SK-N-SH (cell line): ENCODE measurements at regions not wholly inside any gene's neighbourhood (a gene's known extent, or its start where the extent isn't known, plus 50 kb on each side); places are given as distances from the start of the nearest gene placed in this dataset.

Source experiments
- CTCF ChIA-PET: fragments of 300-600, 350-600 bp; formaldehyde crosslinking; extraction: SDS; loops from one replicate; lab custom pipeline; 2021; lab: Yijun Ruan, JAX
- POLR2A ChIA-PET: fragments of 350-600 bp; sonication (Branson Sonifier 250); formaldehyde crosslinking; extraction: SDS; loops from one replicate; lab custom pipeline; 2020; ENCODE audit warnings: antibody characterized with exemption, inconsistent platforms; lab: Yijun Ruan, JAX
- DNase-seq: peaks from one replicate; pipeline ENCODE4 v3.0.0; 2012
- H2AFZ ChIP-seq: fragments of 200-600 bp; sonication (generic); 2 replicates; pipeline ENCODE4 v1.8.1; 2016; ENCODE audit warnings: antibody characterized with exemption, mild to moderate bottlenecking, low read depth
- H3F3A ChIP-seq: fragments of 200-600 bp; sonication (generic); replicated peaks from 2 replicates; pipeline ENCODE3; 2016; ENCODE audit warnings: antibody characterized with exemption, mild to moderate bottlenecking; ENCODE audit not compliant: insufficient read depth
- H3K27ac ChIP-seq, 2 experiments: fragments of 200-500 bp in 1 of 2; fragments of 200-600 bp in 1 of 2; sonication (Bioruptor generic) in 1 of 2; sonication (generic), shearing (Covaris generic) in 1 of 2; 2 replicates each; pipeline versions ENCODE4 v1.5.1 to v1.6.1; 2014 to 2016; ENCODE audit warnings: low read depth in 2 of 2, inconsistent platforms in 1 of 2, low read length in 1 of 2, mild to moderate bottlenecking in 1 of 2, mixed read lengths in 1 of 2
- H3K27me3 ChIP-seq: fragments of 200-600 bp; sonication (generic), shearing (Covaris generic); 2 replicates; pipeline ENCODE4 v1.6.1; 2016; ENCODE audit warnings: mixed run types; ENCODE audit not compliant: insufficient read depth
- H3K36me3 ChIP-seq, 2 experiments: fragments of 200-500 bp in 1 of 2; fragments of 200-600 bp in 1 of 2; sonication (Bioruptor generic) in 1 of 2; sonication (generic) in 1 of 2; replicated peaks in 1 of 2; 2 replicates each; pipeline versions ENCODE3 to v1.5.1; 2014 to 2016; ENCODE audit warnings: low read length in 1 of 2, mild to moderate bottlenecking in 1 of 2; ENCODE audit not compliant: insufficient read depth in 2 of 2, control insufficient read depth in 1 of 2
- H3K4me1 ChIP-seq, 2 experiments: fragments of 200-500 bp in 1 of 2; fragments of 200-600 bp in 1 of 2; sonication (Bioruptor generic) in 1 of 2; sonication (generic), shearing (Covaris generic) in 1 of 2; 2 replicates each; pipeline versions ENCODE4 v1.5.1 to v1.6.1; 2014 to 2016; ENCODE audit warnings: low read depth in 1 of 2, low read length in 1 of 2, mixed run types in 1 of 2; ENCODE audit not compliant: insufficient read depth in 2 of 2, control insufficient read depth in 1 of 2
- H3K4me2 ChIP-seq: fragments of 200-600 bp; sonication (generic), shearing (Covaris generic); 2 replicates; pipeline ENCODE4 v1.6.1; 2017; ENCODE audit warnings: mixed run types
- H3K4me3 ChIP-seq, 2 experiments: fragments of 200-500 bp in 1 of 2; fragments of 200-600 bp in 1 of 2; sonication (Bioruptor generic) in 1 of 2; sonication (generic), shearing (Covaris generic) in 1 of 2; 2 replicates each; pipeline versions ENCODE4 v1.5.1 to v1.8.1; 2014 to 2016; ENCODE audit warnings: low read depth in 2 of 2, inconsistent platforms in 1 of 2, low read length in 1 of 2, mild to moderate bottlenecking in 1 of 2, mixed read lengths in 1 of 2, moderate library complexity in 1 of 2
- H3K79me2 ChIP-seq: fragments of 200-600 bp; sonication (generic); 2 replicates; pipeline ENCODE4 v1.8.1; 2017; ENCODE audit warnings: mild to moderate bottlenecking; ENCODE audit not compliant: insufficient read depth
- H3K9ac ChIP-seq: fragments of 200-600 bp; sonication (generic); 2 replicates; pipeline ENCODE4 v1.6.1; 2017; ENCODE audit warnings: mixed run types
- H3K9me2 ChIP-seq: fragments of 200-600 bp; sonication (generic); 2 replicates; pipeline ENCODE4 v1.6.1; 2017; ENCODE audit warnings: mixed run types
- H3K9me3 ChIP-seq: fragments of 200-600 bp; sonication (generic); 2 replicates; pipeline ENCODE4 v1.6.1; 2017; ENCODE audit warnings: mixed run types, mild to moderate bottlenecking, moderate library complexity
- H4K20me1 ChIP-seq: fragments of 200-600 bp; sonication (generic); 2 replicates; pipeline ENCODE4 v1.6.1; 2017; ENCODE audit warnings: mild to moderate bottlenecking, mixed run types; ENCODE audit not compliant: insufficient read depth
- CHD2 ChIP-seq: fragments of 150-350 bp; IDR thresholded peaks from 2 replicates; pipeline ENCODE4 v1.6.1; 2018; ENCODE audit warnings: low read length; ENCODE audit not compliant: partially characterized antibody
- EP300 ChIP-seq, 2 experiments: IDR thresholded peaks; 2 replicates each; pipeline versions ENCODE4 v1.4.0 to v1.6.1; 2012; ENCODE audit warnings: borderline replicate concordance in 1 of 2, low read depth in 1 of 2, low read length in 1 of 2
- GABPA ChIP-seq: IDR thresholded peaks from 2 replicates; pipeline ENCODE4 v1.4.0; 2012; ENCODE audit warnings: low read depth, mild to moderate bottlenecking
- GATA2 ChIP-seq: sonication (generic); formaldehyde crosslinking; IDR thresholded peaks from 2 replicates; pipeline ENCODE4 v1.5.0; 2020; ENCODE audit warnings: mild to moderate bottlenecking, missing genetic modification reagents
- JUND ChIP-seq: IDR thresholded peaks from 2 replicates; pipeline ENCODE4 v1.4.0; 2012
- MEF2A ChIP-seq: IDR thresholded peaks from 2 replicates; pipeline ENCODE4 v1.4.0; 2012; ENCODE audit warnings: low read depth, borderline replicate concordance
- NRF1 ChIP-seq: IDR thresholded peaks from 2 replicates; pipeline ENCODE4 v1.6.1; 2012; ENCODE audit warnings: low read depth, mild to moderate bottlenecking, low read length
- RCOR1 ChIP-seq: fragments of 150-350 bp; IDR thresholded peaks from 2 replicates; pipeline ENCODE4 v1.6.1; 2017; ENCODE audit warnings: antibody characterized with exemption, low read length
- RFX5 ChIP-seq: IDR thresholded peaks from 2 replicates; pipeline ENCODE4 v1.6.1; 2012; ENCODE audit warnings: mild to moderate bottlenecking, improper control_type of control experiment, low read length
- SIN3A ChIP-seq: IDR thresholded peaks from 2 replicates; pipeline ENCODE4 v1.6.1; 2012; ENCODE audit warnings: low read depth, mild to moderate bottlenecking, low read length, moderate library complexity, borderline replicate concordance
- TAF1 ChIP-seq: IDR thresholded peaks from 2 replicates; pipeline ENCODE4 v1.6.1; 2012; ENCODE audit warnings: low read depth, mild to moderate bottlenecking, low read length, moderate library complexity, borderline replicate concordance
- WGBS: methylation state at CpG from one replicate; pipeline ENCODE4 v1.1.6; 2017; ENCODE audit warnings: low lambda C conversion rate; 5-methylcytosine and 5-hydroxymethylcytosine counted together
- TF ChIP-seq, protein P1 (sequence below): fragments of 150-350 bp; IDR thresholded peaks from 2 replicates; pipeline ENCODE4 v1.6.1; 2017; ENCODE audit warnings: antibody characterized with exemption, low read length, low read depth, borderline replicate concordance
- TF ChIP-seq, protein P2 (sequence below): IDR thresholded peaks from 2 replicates; pipeline ENCODE4 v1.4.0; 2012; ENCODE audit warnings: low read depth, borderline replicate concordance
- TF ChIP-seq, protein P3 (sequence below): IDR thresholded peaks from 2 replicates; pipeline ENCODE4 v1.6.1; 2012; ENCODE audit warnings: mild to moderate bottlenecking, low read depth, low read length, moderate library complexity
- TF ChIP-seq, protein P4 (sequence below): IDR thresholded peaks from 2 replicates; pipeline ENCODE4 v1.4.0; 2012; ENCODE audit warnings: low read depth, borderline replicate concordance

DNA sequence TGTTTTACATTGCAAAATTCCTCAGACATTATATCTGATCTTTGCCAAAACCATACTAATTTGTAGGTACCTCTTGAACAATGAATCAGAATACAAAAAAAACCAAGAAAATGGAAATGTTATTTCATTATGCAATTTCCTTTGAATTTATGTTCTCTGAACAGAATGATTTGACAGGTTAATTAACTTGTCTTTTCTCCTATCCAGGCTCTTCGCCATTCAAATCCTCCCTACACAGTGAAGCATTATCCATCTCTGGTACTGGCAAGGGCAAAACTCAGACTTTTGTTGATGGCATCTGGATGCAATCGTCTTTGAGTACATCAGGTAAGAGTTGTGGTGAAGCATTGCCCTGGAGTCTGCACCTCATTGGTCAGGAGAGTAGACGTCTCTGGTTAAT is 655.7 kb upstream of the ITGA1 start:
- Histone ChIP-seq H3F3A (no peaks in the 10 kb centered on the region), H3K27ac (no peak overlapping the region; a peak in 1 of 4 replicates), H3K9ac (no peak overlapping the region), H3K27me3 (no peaks in the 10 kb centered on the region), H3K4me3 (no peak overlapping the region), H3K36me3 (no peaks in the 10 kb centered on the region), H3K9me3 (no peaks in the 10 kb centered on the region), H3K4me1 (peaks cover under 1 to 11% of the 10 kb centered on the region in 2 experiments; a peak in 2 of 4 replicates), H4K20me1 (no peaks in the 10 kb centered on the region), H3K9me2 (no peaks in the 10 kb centered on the region), H2AFZ (no peak overlapping the region), H3K79me2 (no peaks in the 10 kb centered on the region), H3K4me2 (no peak overlapping the region)
- TF ChIP-seq TAF1, result no peak
- TF ChIP-seq NRF1, result no peak
- no peak for TF ChIP-seq RFX5
- no peak for TF ChIP-seq RCOR1
- no peak for TF ChIP-seq SIN3A
- no peak for TF ChIP-seq CHD2
- TF ChIP-seq, protein P1, sequence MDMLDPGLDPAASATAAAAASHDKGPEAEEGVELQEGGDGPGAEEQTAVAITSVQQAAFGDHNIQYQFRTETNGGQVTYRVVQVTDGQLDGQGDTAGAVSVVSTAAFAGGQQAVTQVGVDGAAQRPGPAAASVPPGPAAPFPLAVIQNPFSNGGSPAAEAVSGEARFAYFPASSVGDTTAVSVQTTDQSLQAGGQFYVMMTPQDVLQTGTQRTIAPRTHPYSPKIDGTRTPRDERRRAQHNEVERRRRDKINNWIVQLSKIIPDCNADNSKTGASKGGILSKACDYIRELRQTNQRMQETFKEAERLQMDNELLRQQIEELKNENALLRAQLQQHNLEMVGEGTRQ, result no peak
- TF ChIP-seq, protein P2, sequence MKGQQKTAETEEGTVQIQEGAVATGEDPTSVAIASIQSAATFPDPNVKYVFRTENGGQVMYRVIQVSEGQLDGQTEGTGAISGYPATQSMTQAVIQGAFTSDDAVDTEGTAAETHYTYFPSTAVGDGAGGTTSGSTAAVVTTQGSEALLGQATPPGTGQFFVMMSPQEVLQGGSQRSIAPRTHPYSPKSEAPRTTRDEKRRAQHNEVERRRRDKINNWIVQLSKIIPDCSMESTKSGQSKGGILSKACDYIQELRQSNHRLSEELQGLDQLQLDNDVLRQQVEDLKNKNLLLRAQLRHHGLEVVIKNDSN, result no peak
- no peak for TF ChIP-seq GABPA
- no peak for TF ChIP-seq GATA2 (CRISPR knock-in tag)
- TF ChIP-seq MEF2A, result no peak
- TF ChIP-seq EP300 (IDR thresholded peaks at IDR 0.05; ENCODE audit: borderline replicate concordance in 1 of 2, low read depth in 1 of 2, low read length in 1 of 2), result no peak
- 42% methylated on average over 3 of the region's 3 CpGs for WGBS
- CTCF ChIA-PET, result no interaction called here
- DNase-seq, result no peak
- POLR2A ChIA-PET, result no interaction called here

DNA sequence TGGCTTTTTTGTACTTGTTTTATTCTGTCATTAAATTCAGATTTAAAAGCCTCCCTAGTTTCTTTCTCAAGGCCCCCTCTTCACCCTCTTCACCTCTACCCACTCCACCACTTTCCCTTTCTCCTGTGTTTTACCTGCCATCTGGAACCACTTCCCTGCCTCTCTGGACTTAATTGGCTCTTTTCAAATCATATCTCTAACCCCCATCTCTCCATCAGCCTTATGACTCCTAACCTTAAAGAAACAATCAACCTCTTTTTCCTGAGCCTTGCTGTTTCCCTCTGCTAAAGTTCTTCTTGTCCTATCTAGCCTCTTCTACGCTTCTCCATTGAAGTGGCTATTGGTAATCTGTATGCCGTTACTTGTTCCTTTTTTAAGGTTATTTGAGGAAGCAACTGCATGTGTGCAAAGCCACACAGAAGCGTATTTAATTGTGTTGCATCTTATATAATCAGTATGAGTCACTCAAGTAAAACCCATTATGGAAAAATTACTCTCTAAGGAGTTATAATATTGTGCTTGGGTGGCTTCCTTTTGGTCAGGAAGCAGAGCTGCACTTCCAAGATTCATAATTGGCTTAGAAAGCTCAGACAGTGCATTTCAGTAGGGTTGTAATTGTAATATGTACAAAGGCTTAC is 653.6 kb upstream of the ITGA1 start:
- Histone ChIP-seq H3K9me2 (no peaks in the 10 kb centered on the region), H3K4me3 (no peak overlapping the region), H3K9ac (no peak overlapping the region), H2AFZ (no peak overlapping the region), H3K36me3 (no peaks in the 10 kb centered on the region), H3K4me2 (no peak overlapping the region), H4K20me1 (no peaks in the 10 kb centered on the region), H3F3A (no peaks in the 10 kb centered on the region), H3K27ac (peak overlapping the region in 1 of 2 experiments; percentile 2; a peak in 1 of 4 replicates), H3K79me2 (no peaks in the 10 kb centered on the region), H3K4me1 (peaks cover 2 to 11% of the 10 kb centered on the region in 2 experiments; a peak in 3 of 4 replicates), H3K27me3 (no peaks in the 10 kb centered on the region), H3K9me3 (no peaks in the 10 kb centered on the region)
- ChIA-PET CTCF (no interaction called here), POLR2A (no interaction called here)
- 38% methylated on average over 3 of the region's 3 CpGs for WGBS
- DNase-seq, result peak; percentile 6
- TF ChIP-seq MEF2A (no peak), GATA2 (CRISPR knock-in tag) (peak; percentile 68), JUND (no peak)
- TF ChIP-seq, protein P3, sequence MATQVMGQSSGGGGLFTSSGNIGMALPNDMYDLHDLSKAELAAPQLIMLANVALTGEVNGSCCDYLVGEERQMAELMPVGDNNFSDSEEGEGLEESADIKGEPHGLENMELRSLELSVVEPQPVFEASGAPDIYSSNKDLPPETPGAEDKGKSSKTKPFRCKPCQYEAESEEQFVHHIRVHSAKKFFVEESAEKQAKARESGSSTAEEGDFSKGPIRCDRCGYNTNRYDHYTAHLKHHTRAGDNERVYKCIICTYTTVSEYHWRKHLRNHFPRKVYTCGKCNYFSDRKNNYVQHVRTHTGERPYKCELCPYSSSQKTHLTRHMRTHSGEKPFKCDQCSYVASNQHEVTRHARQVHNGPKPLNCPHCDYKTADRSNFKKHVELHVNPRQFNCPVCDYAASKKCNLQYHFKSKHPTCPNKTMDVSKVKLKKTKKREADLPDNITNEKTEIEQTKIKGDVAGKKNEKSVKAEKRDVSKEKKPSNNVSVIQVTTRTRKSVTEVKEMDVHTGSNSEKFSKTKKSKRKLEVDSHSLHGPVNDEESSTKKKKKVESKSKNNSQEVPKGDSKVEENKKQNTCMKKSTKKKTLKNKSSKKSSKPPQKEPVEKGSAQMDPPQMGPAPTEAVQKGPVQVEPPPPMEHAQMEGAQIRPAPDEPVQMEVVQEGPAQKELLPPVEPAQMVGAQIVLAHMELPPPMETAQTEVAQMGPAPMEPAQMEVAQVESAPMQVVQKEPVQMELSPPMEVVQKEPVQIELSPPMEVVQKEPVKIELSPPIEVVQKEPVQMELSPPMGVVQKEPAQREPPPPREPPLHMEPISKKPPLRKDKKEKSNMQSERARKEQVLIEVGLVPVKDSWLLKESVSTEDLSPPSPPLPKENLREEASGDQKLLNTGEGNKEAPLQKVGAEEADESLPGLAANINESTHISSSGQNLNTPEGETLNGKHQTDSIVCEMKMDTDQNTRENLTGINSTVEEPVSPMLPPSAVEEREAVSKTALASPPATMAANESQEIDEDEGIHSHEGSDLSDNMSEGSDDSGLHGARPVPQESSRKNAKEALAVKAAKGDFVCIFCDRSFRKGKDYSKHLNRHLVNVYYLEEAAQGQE, result no peak
- TF ChIP-seq, protein P4, sequence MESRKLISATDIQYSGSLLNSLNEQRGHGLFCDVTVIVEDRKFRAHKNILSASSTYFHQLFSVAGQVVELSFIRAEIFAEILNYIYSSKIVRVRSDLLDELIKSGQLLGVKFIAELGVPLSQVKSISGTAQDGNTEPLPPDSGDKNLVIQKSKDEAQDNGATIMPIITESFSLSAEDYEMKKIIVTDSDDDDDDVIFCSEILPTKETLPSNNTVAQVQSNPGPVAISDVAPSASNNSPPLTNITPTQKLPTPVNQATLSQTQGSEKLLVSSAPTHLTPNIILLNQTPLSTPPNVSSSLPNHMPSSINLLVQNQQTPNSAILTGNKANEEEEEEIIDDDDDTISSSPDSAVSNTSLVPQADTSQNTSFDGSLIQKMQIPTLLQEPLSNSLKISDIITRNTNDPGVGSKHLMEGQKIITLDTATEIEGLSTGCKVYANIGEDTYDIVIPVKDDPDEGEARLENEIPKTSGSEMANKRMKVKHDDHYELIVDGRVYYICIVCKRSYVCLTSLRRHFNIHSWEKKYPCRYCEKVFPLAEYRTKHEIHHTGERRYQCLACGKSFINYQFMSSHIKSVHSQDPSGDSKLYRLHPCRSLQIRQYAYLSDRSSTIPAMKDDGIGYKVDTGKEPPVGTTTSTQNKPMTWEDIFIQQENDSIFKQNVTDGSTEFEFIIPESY, result no peak
- TF ChIP-seq, protein P1, result no peak
